GM12892 (cell line): ENCODE measurements at regions not wholly inside any gene's neighbourhood (a gene's known extent, or its start where the extent isn't known, plus 50 kb on each side); places are given as distances from the start of the nearest gene placed in this dataset.

ENCODE experiments used
- DNase-seq: peaks from one replicate; pipeline ENCODE4 v3.0.0; 2011; ENCODE audit not compliant: insufficient read length
- FAIRE-seq: peaks from 2 replicates; lab custom pipeline; 2011; peaks lifted over from hg19 to GRCh38; lab: Jason Lieb, UNC
- POLR2A ChIP-seq: IDR thresholded peaks from 2 replicates; pipeline ENCODE4 v1.6.1; 2011; ENCODE audit warnings: low read depth, low read length, control low read depth
- POLR2AphosphoS5 ChIP-seq: IDR thresholded peaks from 2 replicates; pipeline ENCODE4 v1.6.1; 2011; ENCODE audit warnings: low read depth, low read length, control low read depth
- TAF1 ChIP-seq: IDR thresholded peaks from 2 replicates; pipeline ENCODE4 v1.6.1; 2011; ENCODE audit warnings: low read depth, mild to moderate bottlenecking, control low read depth, low read length, borderline replicate concordance

DNA sequence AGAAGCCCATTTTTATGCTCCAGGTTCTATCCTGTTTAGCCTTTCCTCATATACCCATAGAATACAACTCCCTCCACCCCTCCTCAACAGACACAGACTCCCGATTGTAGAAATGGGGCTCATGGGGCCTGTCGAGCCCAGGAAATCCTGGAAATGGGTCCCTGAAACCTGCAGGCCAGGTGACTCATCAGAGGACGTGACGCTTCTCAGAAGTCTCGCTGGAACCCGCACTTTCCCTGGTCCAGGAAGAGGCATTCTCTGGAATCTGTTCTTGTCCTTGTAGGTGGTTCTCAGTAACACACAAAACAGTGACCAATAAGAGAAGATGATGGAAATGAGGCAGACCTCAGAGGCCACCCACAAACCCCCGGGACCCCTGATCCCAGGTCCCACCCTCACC is 244.8 kb upstream of the PPP2R2D start:
- DNase-seq (no peak), FAIRE-seq (no peak)
- TF ChIP-seq TAF1: no peak
- no peak for TF ChIP-seq POLR2AphosphoS5
- no peak for TF ChIP-seq POLR2A

DNA sequence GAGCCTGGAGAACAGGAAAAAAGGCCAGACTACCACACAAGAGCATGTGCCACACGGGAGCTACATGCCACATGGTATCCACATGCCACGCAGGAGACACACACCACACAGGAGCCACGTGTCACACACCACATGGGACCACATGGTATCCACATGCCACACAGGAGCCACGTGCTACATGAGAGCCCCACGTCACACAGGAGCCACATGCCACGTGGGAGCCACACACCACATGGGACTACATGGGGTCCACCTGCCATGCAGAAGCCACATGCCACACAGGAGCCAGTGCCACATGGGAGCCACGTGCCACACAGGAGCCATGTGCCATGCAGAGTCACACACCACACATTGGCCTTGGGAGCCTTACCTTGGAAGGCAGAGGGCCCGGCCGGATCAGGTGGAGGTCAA is 244.4 kb upstream of the PPP2R2D start:
- FAIRE-seq (no peak), DNase-seq (no peak)
- TF ChIP-seq POLR2AphosphoS5: no peak

DNA sequence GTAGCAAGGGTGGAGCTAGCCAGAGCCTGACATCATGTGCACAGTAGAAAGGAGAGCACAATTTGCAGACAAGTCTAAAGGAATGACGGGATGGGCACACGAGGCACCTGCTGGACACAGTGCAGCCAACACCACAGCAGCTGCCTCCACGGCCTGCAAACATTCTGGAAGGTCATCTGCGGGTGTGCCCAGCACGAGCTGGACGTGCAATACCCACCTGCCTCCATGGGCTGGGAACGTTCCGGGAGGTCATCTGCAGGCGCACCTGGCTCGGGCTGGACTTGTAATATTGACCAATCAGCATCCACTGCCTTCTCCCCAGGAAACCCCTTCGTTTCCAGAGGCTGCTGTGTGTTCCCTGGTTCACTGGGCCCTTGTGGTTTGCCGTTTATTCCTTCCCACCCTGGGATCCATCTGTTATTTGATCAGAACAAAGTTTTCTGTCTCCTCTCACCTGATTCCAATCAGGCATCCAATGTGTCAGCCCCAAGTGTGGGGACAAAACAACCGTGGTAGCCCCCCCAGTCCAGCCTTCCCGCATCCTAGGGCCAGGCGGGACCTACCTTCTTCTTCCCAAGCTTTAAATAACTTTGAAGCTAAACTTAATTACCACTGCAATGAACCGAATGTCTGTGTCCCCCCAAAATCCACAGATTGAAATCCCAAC is 243.4 kb upstream of the PPP2R2D start:
- DNase-seq (no peak), FAIRE-seq (no peak)
- no peak for TF ChIP-seq POLR2AphosphoS5
- TF ChIP-seq TAF1: no peak
- TF ChIP-seq POLR2A: no peak

DNA sequence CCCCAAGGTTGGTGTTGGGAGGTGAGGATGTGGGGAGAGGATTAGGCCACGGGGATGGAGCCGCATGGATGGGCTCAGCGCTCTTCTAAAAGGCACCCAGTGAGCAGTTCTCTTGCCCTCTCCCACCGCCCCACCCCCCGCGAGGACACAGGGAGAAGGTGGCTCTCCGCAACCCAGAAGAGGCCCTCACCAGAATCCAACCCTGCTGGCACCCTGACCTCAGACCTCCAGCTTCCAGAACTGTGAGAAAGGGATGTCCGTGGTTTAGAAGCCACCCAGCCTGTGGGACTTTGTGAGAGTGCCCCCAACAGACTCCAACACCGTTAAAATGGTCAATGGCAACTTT is 242.8 kb upstream of the PPP2R2D start:
- FAIRE-seq (no peak), DNase-seq (no peak)
- TF ChIP-seq POLR2A (no peak), TAF1 (no peak), POLR2AphosphoS5 (no peak)

DNA sequence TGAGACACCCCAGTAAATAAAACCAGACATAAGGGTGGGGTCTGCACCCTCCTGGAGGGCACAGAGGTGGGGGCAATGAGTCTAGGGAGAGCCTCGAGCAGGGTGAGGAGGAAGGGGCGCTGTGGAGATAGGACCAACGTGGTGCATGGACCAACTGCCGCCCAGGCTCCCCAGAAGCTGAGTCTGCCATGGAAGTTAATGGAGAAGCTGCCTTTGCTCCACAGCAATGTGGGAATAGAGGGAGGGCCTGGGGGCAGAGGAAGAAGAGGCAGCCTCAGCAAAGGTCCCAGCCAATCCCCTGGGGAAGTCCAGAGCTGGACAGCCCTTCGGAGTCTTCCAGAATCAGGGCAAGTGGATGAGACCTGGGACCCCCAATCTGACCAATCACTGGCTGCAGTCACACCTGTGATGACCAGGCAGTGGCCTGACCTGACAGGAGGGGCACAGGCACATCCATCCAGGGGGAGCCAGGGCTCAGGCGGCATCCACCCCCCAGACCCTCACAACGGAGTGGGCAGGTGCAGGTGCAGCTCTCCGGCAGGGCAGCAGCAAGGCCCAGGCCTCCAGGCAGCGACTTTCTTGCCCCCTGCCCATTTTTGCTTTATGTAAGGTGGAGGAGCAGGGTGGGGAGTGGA is 242.2 kb upstream of the PPP2R2D start:
- no peak for DNase-seq
- FAIRE-seq: no peak
- no peak for TF ChIP-seq POLR2AphosphoS5
- no peak for TF ChIP-seq POLR2A
- TF ChIP-seq TAF1: no peak

DNA sequence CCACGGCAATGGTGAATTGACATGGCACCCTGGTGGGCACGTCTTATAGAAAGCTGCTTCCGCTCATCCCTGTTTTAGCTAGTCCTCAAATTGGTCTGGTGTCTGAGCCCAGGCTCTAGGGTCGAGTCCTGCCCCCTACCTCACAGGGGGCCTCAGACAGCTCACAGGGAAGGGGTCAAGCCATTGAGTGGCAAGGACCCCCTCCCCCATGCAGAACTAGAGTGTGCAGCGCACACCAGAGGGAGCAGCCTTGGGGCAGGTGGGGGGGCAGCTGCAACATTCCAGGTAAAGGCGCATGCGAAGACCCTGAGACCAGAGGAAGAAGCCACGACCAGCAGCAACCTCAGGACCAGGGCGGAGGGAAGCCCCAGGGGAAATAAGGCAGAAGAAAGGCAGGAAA is 240.4 kb upstream of the PPP2R2D start:
- no peak for TF ChIP-seq POLR2AphosphoS5
- TF ChIP-seq TAF1: no peak
- no peak for TF ChIP-seq POLR2A
- DNase-seq (no peak), FAIRE-seq (no peak)

DNA sequence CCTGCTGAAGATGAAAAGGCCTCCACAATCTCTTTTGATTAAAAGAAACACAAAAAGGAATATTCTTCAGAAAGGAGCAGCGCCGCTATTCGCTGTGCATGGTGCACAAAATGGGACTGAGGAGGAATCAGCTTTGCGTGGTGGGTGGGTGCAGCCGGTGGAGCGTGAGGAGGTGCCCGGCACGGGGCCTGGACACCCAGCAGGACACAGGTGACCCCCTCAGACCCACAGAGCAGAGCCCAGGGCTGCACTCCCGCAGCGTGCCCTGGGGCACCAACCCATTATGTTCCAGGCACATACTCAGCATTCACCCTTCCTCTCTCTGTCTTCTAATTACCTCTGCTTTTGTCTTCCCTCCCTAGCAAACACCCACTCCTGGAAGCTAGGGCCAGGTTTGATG is 238.0 kb upstream of the PPP2R2D start:
- FAIRE-seq (no peak), DNase-seq (no peak)
- TF ChIP-seq POLR2AphosphoS5 (no peak), POLR2A (no peak), TAF1 (no peak)

DNA sequence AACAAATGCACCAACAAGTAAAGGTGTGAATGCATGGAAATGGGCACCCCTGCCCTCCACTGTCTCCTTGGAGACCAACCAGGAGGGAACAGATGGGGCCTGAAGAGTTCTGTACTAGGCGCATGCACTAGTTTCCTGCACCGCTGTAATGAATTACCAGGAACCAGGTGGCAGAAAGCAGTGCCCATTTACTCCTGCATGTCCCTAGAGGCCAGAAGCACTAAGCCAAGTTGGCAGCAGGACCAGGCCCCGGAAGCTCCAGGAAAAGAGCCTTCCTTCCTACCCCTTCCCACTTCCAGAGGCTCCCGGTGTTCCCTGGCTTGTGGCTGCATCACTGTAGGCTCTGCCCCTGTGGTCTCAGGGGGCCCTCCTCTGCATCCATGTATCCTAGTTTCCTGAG is 237.5 kb upstream of the PPP2R2D start:
- FAIRE-seq: no peak
- no peak for TF ChIP-seq TAF1
- no peak for TF ChIP-seq POLR2AphosphoS5
- TF ChIP-seq POLR2A: no peak

DNA sequence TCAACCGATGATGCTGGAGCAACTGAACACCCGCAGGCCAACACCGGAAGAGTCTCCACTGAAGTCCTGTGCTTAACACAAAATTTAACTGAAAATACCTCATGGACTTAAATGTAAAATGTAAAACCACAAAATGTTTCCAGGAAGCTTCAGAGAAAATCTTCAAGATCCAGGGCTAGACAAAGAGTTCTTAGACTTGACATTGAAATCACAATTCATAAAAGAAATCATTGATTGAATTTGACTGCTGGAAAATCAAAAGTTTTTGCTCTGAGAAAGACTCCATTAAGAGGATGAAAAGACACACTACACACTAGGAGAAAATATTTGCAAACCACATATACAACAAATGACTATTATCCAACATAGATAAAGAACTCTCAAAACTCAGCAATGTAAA is 234.7 kb upstream of the PPP2R2D start:
- FAIRE-seq (no peak), DNase-seq (no peak)

More for the DNA sequence above, 237.5 kb upstream of the PPP2R2D start:
- DNase-seq: no peak

DNA sequence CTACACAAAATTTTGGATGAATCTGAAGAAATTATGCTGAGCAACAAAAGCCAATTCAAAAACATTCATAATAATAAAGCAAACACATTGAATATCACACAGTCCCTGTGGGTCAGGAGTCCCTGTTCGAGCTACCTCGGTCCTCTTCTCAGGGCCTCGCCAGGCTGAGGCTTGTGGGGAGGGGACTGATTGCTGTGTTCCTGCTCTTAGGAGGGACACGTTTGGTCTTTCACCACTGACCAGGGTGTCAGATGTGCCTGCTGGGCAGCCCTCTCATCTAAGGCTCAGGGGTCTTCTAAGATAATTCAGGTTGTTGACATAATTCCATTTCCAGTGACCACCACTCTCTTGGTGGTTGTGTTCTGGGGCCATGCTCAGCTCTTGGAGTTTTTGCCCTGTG is 233.8 kb upstream of the PPP2R2D start:
- FAIRE-seq (no peak), DNase-seq (no peak)
- TF ChIP-seq POLR2AphosphoS5 (no peak), POLR2A (no peak)

More for the DNA sequence above, 234.7 kb upstream of the PPP2R2D start:
- TF ChIP-seq POLR2A (no peak), POLR2AphosphoS5 (no peak), TAF1 (no peak)

DNA sequence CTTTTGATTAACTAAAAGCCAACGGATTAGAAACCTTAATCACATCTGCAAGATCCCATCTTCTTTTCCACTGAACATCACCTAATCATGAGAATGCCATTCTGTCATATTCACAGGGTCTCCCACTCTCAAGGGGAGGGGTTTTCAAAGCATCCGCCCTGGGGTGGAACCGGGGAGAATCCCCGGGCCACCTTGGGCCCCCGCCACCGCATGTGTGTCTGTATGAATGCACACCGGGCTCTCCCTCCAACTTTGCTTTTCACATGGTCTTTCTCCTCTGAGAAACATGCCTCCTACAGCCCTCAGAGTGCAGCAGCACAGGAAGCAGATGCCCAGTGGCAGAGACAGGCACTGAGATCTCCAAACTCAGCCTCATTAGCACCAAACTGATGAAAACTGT is 233.2 kb upstream of the PPP2R2D start:
- no peak for FAIRE-seq
- TF ChIP-seq TAF1 (no peak), POLR2A (no peak), POLR2AphosphoS5 (no peak)

DNA sequence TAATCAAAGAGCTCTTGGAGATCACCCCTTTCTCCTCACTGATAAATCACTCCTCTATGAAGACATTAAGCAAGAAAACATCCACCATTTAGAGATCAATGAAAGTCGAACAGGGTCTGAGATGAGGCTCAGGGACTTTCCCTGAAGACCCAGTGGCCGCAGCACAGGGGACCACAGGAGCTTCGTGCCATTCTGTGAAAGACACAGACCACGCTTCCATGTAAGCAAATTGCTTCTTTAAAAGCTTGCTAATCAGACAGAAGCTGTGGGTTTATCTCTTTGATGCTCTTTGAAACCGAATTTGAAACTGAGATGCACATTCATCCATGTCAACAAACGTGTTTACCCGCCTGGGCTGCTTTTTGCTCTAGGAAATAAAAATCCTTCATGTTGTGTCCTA is 231.9 kb upstream of the PPP2R2D start:
- no peak for FAIRE-seq
- TF ChIP-seq TAF1 (no peak), POLR2AphosphoS5 (no peak)
- DNase-seq: no peak

More for the DNA sequence above, 233.2 kb upstream of the PPP2R2D start:
- no peak for DNase-seq

DNA sequence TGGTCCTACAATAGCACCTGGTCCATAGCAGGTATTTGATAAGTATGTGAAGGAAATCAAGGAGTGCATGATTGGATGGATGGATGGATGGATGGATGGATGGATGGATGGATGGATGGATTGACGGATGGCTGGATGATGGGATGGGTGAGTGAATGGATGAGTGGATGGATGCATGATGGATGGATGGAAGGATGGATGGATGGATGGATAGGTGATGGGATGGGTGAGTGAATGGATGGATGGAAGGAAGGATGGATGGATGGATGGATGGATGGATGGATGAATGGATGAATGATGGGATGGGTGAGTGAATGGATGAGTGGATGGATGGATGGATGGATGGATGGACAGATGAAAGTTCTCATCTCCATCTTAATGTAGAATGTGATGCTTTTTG is 231.0 kb upstream of the PPP2R2D start:
- no peak for FAIRE-seq
- TF ChIP-seq POLR2AphosphoS5: no peak
- TF ChIP-seq POLR2A: no peak
- TF ChIP-seq TAF1: no peak
- DNase-seq: no peak

DNA sequence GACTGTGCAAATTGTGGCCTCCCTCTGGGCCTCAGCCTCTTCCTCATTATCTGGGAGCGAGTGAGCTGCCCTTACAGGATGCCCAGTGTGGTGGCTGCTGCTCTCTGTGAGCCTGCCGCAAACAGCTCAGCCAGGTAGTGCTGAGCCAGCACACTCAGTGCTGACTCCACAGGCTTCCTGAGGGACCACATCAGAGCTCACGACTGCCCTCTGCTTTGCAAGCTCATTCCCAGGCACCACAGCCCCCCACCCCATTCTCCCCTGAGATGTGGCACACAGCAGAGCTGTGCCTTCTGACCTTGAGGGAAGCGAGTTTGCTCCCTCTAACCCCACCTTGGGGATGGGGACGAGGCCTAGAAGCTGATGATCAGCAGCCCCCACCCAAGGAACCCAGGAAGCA is 230.5 kb upstream of the PPP2R2D start:
- no peak for FAIRE-seq
- TF ChIP-seq POLR2A: no peak
- TF ChIP-seq POLR2AphosphoS5: no peak
- TF ChIP-seq TAF1: no peak
- no peak for DNase-seq
